DOHH2 (cell line): ENCODE measurements at regions not wholly inside any gene's neighbourhood (a gene's known extent, or its start where the extent isn't known, plus 50 kb on each side); places are given as distances from the start of the nearest gene placed in this dataset.

Experiments used
- H3F3A ChIP-seq: fragments of 200-600 bp; sonication (generic), shearing (Covaris generic); 2 replicates; pipeline ENCODE4 v1.6.0; 2016; ENCODE audit warnings: antibody characterized with exemption, mild to moderate bottlenecking; ENCODE audit not compliant: control insufficient read depth, insufficient read depth
- H3K27ac ChIP-seq: fragments of 200-600 bp; sonication (generic); 2 replicates; pipeline ENCODE4 v1.5.1; 2014; ENCODE audit warnings: low read depth, mild to moderate bottlenecking, low read length, moderate library complexity
- H3K27me3 ChIP-seq: fragments of 200-600 bp; sonication (generic); 2 replicates; pipeline ENCODE4 v1.6.1; 2014; ENCODE audit warnings: mild to moderate bottlenecking, low read length, mixed read lengths; ENCODE audit not compliant: control insufficient read depth
- H3K36me3 ChIP-seq: fragments of 200-600 bp; sonication (generic); 2 replicates; pipeline ENCODE4 v1.6.1; 2014; ENCODE audit warnings: mild to moderate bottlenecking, low read length, moderate library complexity, mixed read lengths; ENCODE audit not compliant: control insufficient read depth
- H3K4me1 ChIP-seq: fragments of 200-600 bp; sonication (generic); 2 replicates; pipeline ENCODE4 v1.6.1; 2014; ENCODE audit warnings: mild to moderate bottlenecking, low read length, mixed read lengths; ENCODE audit not compliant: control insufficient read depth
- H3K4me2 ChIP-seq: fragments of 200-600 bp; sonication (generic); 2 replicates; pipeline ENCODE4 v1.6.0; 2014; ENCODE audit warnings: mild to moderate bottlenecking, low read length, moderate library complexity
- H3K4me3 ChIP-seq: fragments of 200-600 bp; sonication (generic); 2 replicates; pipeline ENCODE4 v1.5.1; 2014; ENCODE audit warnings: mild to moderate bottlenecking, low read length, mixed read lengths
- H3K79me2 ChIP-seq: fragments of 200-600 bp; sonication (generic); 2 replicates; pipeline ENCODE4 v1.6.1; 2014; ENCODE audit warnings: mild to moderate bottlenecking, low read length, mixed read lengths; ENCODE audit not compliant: control insufficient read depth
- H3K9me2 ChIP-seq: fragments of 200-600 bp; sonication (generic); replicated peaks from 2 replicates; pipeline ENCODE4 v1.6.1; 2014; ENCODE audit warnings: mild to moderate bottlenecking, low read length, mixed read lengths; ENCODE audit not compliant: control insufficient read depth
- H3K9me3 ChIP-seq: fragments of 200-600 bp; sonication (generic); 2 replicates; pipeline ENCODE4 v1.6.1; 2014; ENCODE audit warnings: antibody characterized with exemption, low read length, mixed read lengths; ENCODE audit not compliant: control insufficient read depth, insufficient read depth
- H4K20me1 ChIP-seq: fragments of 200-600 bp; sonication (generic); 2 replicates; pipeline ENCODE4 v1.6.0; 2014; ENCODE audit warnings: low read depth, mild to moderate bottlenecking, antibody characterized with exemption, low read length, moderate library complexity; ENCODE audit not compliant: control insufficient read depth, insufficient read depth
- CTCF ChIP-seq: fragments of 200-600 bp; sonication (generic); IDR thresholded peaks from one replicate; pipeline ENCODE4 v1.5.1; 2014; ENCODE audit warnings: antibody characterized with exemption, mild to moderate bottlenecking, low read depth, low read length; ENCODE audit not compliant: poor library complexity, severe bottlenecking
- EZH2phosphoT487 ChIP-seq: fragments of 200-600 bp; sonication (generic); IDR thresholded peaks from 2 replicates; pipeline ENCODE4 v1.6.1; 2017; ENCODE audit warnings: borderline replicate concordance, mild to moderate bottlenecking, antibody characterized with exemption, low read length, moderate library complexity, mixed read lengths

GRCh38 chr9:115367780-115368525, 250.0 kb upstream of the TNC start:
- H4K20me1 ChIP-seq: no peaks in the 10 kb centered on the region
- TF ChIP-seq EZH2phosphoT487 (no peak), CTCF (no peak)
- no peaks in the 10 kb centered on the region for H3F3A ChIP-seq
- no peak overlapping the region for H3K27ac ChIP-seq
- no peaks in the 10 kb centered on the region for H3K4me1 ChIP-seq
- no peaks in the 10 kb centered on the region for H3K36me3 ChIP-seq
- no peak overlapping the region for H3K4me2 ChIP-seq
- no peaks in the 10 kb centered on the region for H3K27me3 ChIP-seq
- H3K4me3 ChIP-seq: no peak overlapping the region
- no peaks in the 10 kb centered on the region for H3K9me2 ChIP-seq
- no peaks in the 10 kb centered on the region for H3K79me2 ChIP-seq
- H3K9me3 ChIP-seq: no peaks in the 10 kb centered on the region

- Histone ChIP-seq H4K20me1 (no peaks in the 10 kb centered on the region), H3K4me1 (no peaks in the 10 kb centered on the region), H3K4me3 (no peak overlapping the region), H3K36me3 (no peaks in the 10 kb centered on the region), H3K9me3 (no peaks in the 10 kb centered on the region), H3K27me3 (no peaks in the 10 kb centered on the region), H3K27ac (no peak overlapping the region), H3K4me2 (no peak overlapping the region), H3K9me2 (no peaks in the 10 kb centered on the region), H3K79me2 (no peaks in the 10 kb centered on the region), H3F3A (no peaks in the 10 kb centered on the region)
- no peak for TF ChIP-seq EZH2phosphoT487
- no peak for TF ChIP-seq CTCF
These were observed 251.5 kb upstream of the TNC start for GRCh38 chr9:115369322-115369957.

GRCh38 chr9:115373000-115373709, 255.2 kb upstream of the TNC start:
- Histone ChIP-seq H3K4me2 (no peak overlapping the region), H3K27ac (no peak overlapping the region), H3K4me1 (no peaks in the 10 kb centered on the region), H3K4me3 (no peak overlapping the region), H3K27me3 (no peaks in the 10 kb centered on the region), H3K9me3 (no peaks in the 10 kb centered on the region), H3K79me2 (no peaks in the 10 kb centered on the region), H3F3A (no peaks in the 10 kb centered on the region), H3K9me2 (no peaks in the 10 kb centered on the region), H4K20me1 (no peaks in the 10 kb centered on the region), H3K36me3 (no peaks in the 10 kb centered on the region)
- no peak for TF ChIP-seq EZH2phosphoT487
- no peak for TF ChIP-seq CTCF
